Esophagus squamous epithelium (tissue), 5 donors: ENCODE measurements at regions not wholly inside any gene's neighbourhood (a gene's known extent, or its start where the extent isn't known, plus 50 kb on each side); places are given as distances from the start of the nearest gene placed in this dataset.

ENCODE experiments used
- DNase-seq: peaks from one replicate; lab custom pipeline; 2025; lab: John Stamatoyannopoulos, UW
- H3K27ac ChIP-seq, 4 donors: fragments of 200-600 bp; sonication (generic); one replicate each; pipeline ENCODE4 v1.5.1; 2016 to 2019; ENCODE audit warnings: mild to moderate bottlenecking in 1 of 4
- H3K27me3 ChIP-seq, 4 donors: fragments of 200-600 bp; sonication (generic); 1 replicate in 3 of 4; 2 replicates in 1 of 4; pipeline versions ENCODE4 v1.5.1 to v1.6.0; 2017 to 2021; ENCODE audit warnings: antibody characterized with exemption in 1 of 4
- H3K36me3 ChIP-seq, 3 donors: fragments of 200-600 bp; sonication (generic); one replicate each; pipeline ENCODE4 v1.5.1; 2016 to 2019
- H3K4me1 ChIP-seq, 3 donors: fragments of 200-600 bp; sonication (generic); one replicate each; pipeline ENCODE4 v1.5.1; 2017 to 2019
- H3K4me3 ChIP-seq, 4 donors: fragments of 200-600 bp; sonication (generic); 1 replicate in 3 of 4; 2 replicates in 1 of 4; pipeline ENCODE4 v1.5.1; 2016 to 2019; ENCODE audit warnings: mild to moderate bottlenecking in 2 of 4, moderate library complexity in 1 of 4
- H3K9me3 ChIP-seq, 3 donors: fragments of 200-600 bp; sonication (generic); one replicate each; pipeline ENCODE4 v1.5.1; 2016 to 2019
- POLR2A ChIP-seq, 4 donors: fragments of 450-650 bp; IDR thresholded peaks; one replicate each; pipeline ENCODE4 v1.6.1; 2017; ENCODE audit warnings: antibody characterized with exemption in 4 of 4, mild to moderate bottlenecking in 4 of 4, moderate library complexity in 3 of 4
- WGBS, 2 donors: methylation state at CpG; one replicate each; pipeline ENCODE4 v1.1.5; 2018; 5-methylcytosine and 5-hydroxymethylcytosine counted together
- intact Hi-C: fragments of 100-400 bp; cut with DNase I; formaldehyde crosslinking; loops from one replicate; pipeline ENCODE4 v1.15.0; 2022
- TF ChIP-seq, protein P1 (sequence below), 6 experiments: fragments of 450-650 bp in 4 of 6; fragments of 200-600 bp in 2 of 6; sonication (generic) in 2 of 6; IDR thresholded peaks; one replicate each; pipeline ENCODE4 v1.5.1; 2016 to 2019; ENCODE audit warnings: antibody characterized with exemption in 6 of 6, mild to moderate bottlenecking in 4 of 6, moderate library complexity in 4 of 6
- donor health status: DM: yes; HTN: yes; CAD: no.

DNA sequence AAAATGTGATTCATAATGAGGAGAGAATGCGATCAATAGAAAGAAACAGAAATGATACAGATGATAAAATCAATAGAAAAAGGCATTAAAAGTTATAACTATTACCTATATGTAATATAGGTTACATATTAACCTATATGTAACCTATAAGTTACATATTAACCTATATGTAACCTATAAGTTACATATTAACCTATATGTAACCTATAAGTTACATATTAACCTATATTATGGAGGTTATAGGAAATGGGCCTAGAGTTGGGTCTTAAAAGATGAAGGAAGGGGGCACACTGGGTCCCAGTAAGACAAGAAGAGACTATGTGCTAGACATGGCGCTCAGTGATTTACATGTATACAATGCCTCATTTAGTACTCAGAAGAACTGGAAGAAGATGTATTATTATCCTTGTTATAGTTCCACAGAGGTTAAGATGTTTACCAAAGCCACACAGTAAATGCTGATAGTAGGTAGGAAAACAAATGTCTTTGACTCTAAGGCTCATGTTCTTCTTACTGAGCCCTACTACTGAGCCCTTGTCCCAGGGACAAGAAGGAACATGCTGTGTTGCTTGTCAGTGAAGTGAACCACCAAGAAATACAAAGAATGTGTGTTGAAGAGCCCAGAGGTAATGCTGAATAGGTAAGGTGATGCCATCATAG lies 444.6 kb upstream of the PLXNA2 start:
- H3K36me3 ChIP-seq: no peaks in the 10 kb centered on the region
- peaks cover 0 to 11% (median 0%) of the 10 kb centered on the region in 4 donors for H3K27me3 ChIP-seq
- no peak overlapping the region for H3K27ac ChIP-seq
- no peak overlapping the region for H3K4me3 ChIP-seq
- no peaks in the 10 kb centered on the region for H3K4me1 ChIP-seq
- 90 to 95% methylated on average over 2 of the region's 2 CpGs for WGBS, 2 donors
- intact Hi-C loops: no loop called here
- no peaks in the 10 kb centered on the region for H3K9me3 ChIP-seq
- DNase-seq: no peak
- TF ChIP-seq, protein P1, sequence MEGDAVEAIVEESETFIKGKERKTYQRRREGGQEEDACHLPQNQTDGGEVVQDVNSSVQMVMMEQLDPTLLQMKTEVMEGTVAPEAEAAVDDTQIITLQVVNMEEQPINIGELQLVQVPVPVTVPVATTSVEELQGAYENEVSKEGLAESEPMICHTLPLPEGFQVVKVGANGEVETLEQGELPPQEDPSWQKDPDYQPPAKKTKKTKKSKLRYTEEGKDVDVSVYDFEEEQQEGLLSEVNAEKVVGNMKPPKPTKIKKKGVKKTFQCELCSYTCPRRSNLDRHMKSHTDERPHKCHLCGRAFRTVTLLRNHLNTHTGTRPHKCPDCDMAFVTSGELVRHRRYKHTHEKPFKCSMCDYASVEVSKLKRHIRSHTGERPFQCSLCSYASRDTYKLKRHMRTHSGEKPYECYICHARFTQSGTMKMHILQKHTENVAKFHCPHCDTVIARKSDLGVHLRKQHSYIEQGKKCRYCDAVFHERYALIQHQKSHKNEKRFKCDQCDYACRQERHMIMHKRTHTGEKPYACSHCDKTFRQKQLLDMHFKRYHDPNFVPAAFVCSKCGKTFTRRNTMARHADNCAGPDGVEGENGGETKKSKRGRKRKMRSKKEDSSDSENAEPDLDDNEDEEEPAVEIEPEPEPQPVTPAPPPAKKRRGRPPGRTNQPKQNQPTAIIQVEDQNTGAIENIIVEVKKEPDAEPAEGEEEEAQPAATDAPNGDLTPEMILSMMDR (IDR thresholded peaks at IDR 0.05): no peak
- TF ChIP-seq POLR2A (IDR thresholded peaks at IDR 0.05): no peak

- Histone ChIP-seq H3K4me1 (no peaks in the 10 kb centered on the region), H3K27ac (no peak overlapping the region), H3K36me3 (no peaks in the 10 kb centered on the region), H3K27me3 (peaks cover 0 to 11% (median 0%) of the 10 kb centered on the region in 4 donors), H3K9me3 (no peaks in the 10 kb centered on the region), H3K4me3 (no peak overlapping the region)
- 67 to 72% methylated on average over 3 of the region's 3 CpGs for WGBS, 2 donors
- TF ChIP-seq, protein P1 (IDR thresholded peaks at IDR 0.05): no peak
- no peak for TF ChIP-seq POLR2A (IDR thresholded peaks at IDR 0.05)
- intact Hi-C loops: no loop called here
- DNase-seq: no peak
These were observed 446.8 kb upstream of the PLXNA2 start for GRCh38 chr1:208691012-208691411.

DNA sequence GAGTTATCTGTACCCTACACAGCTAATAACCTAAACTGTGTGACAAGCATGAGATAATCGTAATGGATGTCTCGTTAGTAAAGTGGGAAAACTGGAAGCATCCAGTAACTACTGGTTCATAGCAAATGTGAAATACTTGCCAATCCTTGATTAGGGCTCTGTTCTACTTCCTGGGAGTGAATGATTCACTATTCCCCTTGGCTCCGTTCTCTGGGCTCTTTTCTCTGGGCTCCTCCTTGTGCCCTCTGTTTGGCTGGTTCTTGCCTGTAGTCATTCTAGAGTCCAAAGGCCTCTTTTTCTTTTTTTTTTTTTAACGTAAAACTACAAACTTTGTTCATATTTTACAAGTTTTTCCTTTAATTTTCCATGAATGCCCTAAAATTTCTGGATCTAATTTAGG lies 465.8 kb upstream of the PLXNA2 start:
- Histone ChIP-seq H3K4me3 (no peak overlapping the region), H3K27ac (no peak overlapping the region), H3K27me3 (no peaks in the 10 kb centered on the region), H3K9me3 (no peaks in the 10 kb centered on the region), H3K4me1 (no peaks in the 10 kb centered on the region), H3K36me3 (no peaks in the 10 kb centered on the region)
- intact Hi-C loops: no loop called here
- 54 to 57% methylated on average over 4 of the region's 4 CpGs for WGBS, 2 donors
- no peak for DNase-seq
- no peak for TF ChIP-seq POLR2A (IDR thresholded peaks at IDR 0.05)
- TF ChIP-seq, protein P1 (IDR thresholded peaks at IDR 0.05): no peak

GRCh38 chr1:208714323-208714722 lies 470.1 kb upstream of the PLXNA2 start:
- H3K9me3 ChIP-seq: no peaks in the 10 kb centered on the region
- no peaks in the 10 kb centered on the region for H3K36me3 ChIP-seq
- H3K27me3 ChIP-seq: peaks cover 0 to 6% (median 0%) of the 10 kb centered on the region in 4 donors
- WGBS, 2 donors: 72 to 88% methylated on average over 4 of the region's 4 CpGs
- H3K27ac ChIP-seq: no peak overlapping the region
- TF ChIP-seq POLR2A (IDR thresholded peaks at IDR 0.05): no peak
- TF ChIP-seq, protein P1 (IDR thresholded peaks at IDR 0.05): no peak
- intact Hi-C loops: no loop called here
- no peaks in the 10 kb centered on the region for H3K4me1 ChIP-seq
- DNase-seq: no peak
- no peak overlapping the region for H3K4me3 ChIP-seq

DNA sequence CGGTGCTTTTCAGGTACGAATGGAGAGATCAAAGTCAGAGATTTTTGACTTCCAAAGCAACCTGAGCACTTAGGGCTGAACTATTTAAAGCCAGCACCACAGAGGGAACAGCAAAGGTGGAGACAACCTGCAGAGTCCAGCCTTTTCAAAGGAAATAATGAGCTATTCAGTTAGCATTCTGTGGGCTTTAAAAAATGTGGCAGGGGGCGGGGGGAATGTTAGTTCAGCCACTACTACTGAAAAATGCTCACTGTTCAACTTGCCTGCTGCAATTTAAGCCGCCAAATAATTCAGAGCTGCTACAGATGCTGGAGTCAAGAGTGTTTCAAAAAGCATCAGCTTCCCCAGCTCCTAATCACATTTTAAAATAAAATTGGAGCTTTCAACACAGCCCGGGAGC lies 473.3 kb upstream of the PLXNA2 start:
- intact Hi-C loops: no loop called here
- no peaks in the 10 kb centered on the region for H3K4me1 ChIP-seq
- no peaks in the 10 kb centered on the region for H3K36me3 ChIP-seq
- H3K27me3 ChIP-seq: peaks cover 0 to 10% (median 0%) of the 10 kb centered on the region in 4 donors
- no peak for TF ChIP-seq POLR2A (IDR thresholded peaks at IDR 0.05)
- TF ChIP-seq, protein P1 (IDR thresholded peaks at IDR 0.05): no peak
- no peak overlapping the region for H3K4me3 ChIP-seq
- no peak for DNase-seq
- peaks cover 0 to 15% (median 12%) of the 10 kb centered on the region in 3 donors for H3K9me3 ChIP-seq
- H3K27ac ChIP-seq: no peak overlapping the region
- 84 to 85% methylated on average over 5 of the region's 5 CpGs for WGBS, 2 donors
